Hematopoietic multipotent progenitor cell (in vitro differentiated cells): ENCODE measurements at regions not wholly inside any gene's neighbourhood (a gene's known extent, or its start where the extent isn't known, plus 50 kb on each side); places are given as distances from the start of the nearest gene placed in this dataset.
A peak's percentile ranks its signal among the peaks of the same experiment; 100 is the strongest.

Experiments
- DNase-seq, 3 donors: peaks; one replicate each; pipeline ENCODE4 v3.0.0-alpha.2; 2011 to 2015; ENCODE audit warnings: low read depth in 2 of 3, low spot score in 2 of 3

- DNase-seq = no peak
Observed at GRCh38 chr5:26239588-26239987, 798.8 kb downstream of the CDH9 start.

GRCh38 chr5:26237489-26237888, 800.9 kb downstream of the CDH9 start:
- no peak for DNase-seq

- DNase-seq = no peak
Observed at GRCh38 chr5:26236936-26237335, 801.5 kb downstream of the CDH9 start.

GRCh38 chr5:26232706-26233105, 805.7 kb downstream of the CDH9 start:
- DNase-seq = no peak

- no peak for DNase-seq
Observed at GRCh38 chr5:26231316-26231715, 807.1 kb downstream of the CDH9 start.

GRCh38 chr5:26229848-26230247, 808.5 kb downstream of the CDH9 start:
- no peak for DNase-seq

- no peak for DNase-seq
Observed at GRCh38 chr5:26227245-26227644, 811.1 kb downstream of the CDH9 start.

- no peak for DNase-seq
Observed at GRCh38 chr5:26205121-26205520, 833.3 kb downstream of the CDH9 start.

- no peak for DNase-seq
Observed at GRCh38 chr5:26193626-26194025, 844.8 kb downstream of the CDH9 start.

GRCh38 chr5:26192486-26192885, 845.9 kb downstream of the CDH9 start:
- no peak for DNase-seq

GRCh38 chr5:26181582-26181981, 856.8 kb downstream of the CDH9 start:
- no peak for DNase-seq

- DNase-seq = no peak
Observed at GRCh38 chr5:26148569-26149107, 889.7 kb downstream of the CDH9 start.

- DNase-seq = no peak
Observed at GRCh38 chr5:26143259-26143658, 895.1 kb downstream of the CDH9 start.

- DNase-seq = no peak
Observed at GRCh38 chr5:26121338-26121737, 917.0 kb downstream of the CDH9 start.

GRCh38 chr5:26104175-26104574, 934.2 kb downstream of the CDH9 start:
- no peak for DNase-seq

GRCh38 chr5:26060212-26060611, 978.2 kb downstream of the CDH9 start:
- DNase-seq = no peak

- no peak for DNase-seq
Observed at GRCh38 chr5:26054594-26054993, 983.8 kb downstream of the CDH9 start.

- DNase-seq = no peak
Observed at GRCh38 chr5:26034813-26035212, 1003.6 kb downstream of the CDH9 start.

- no peak for DNase-seq
Observed at GRCh38 chr5:26031481-26031880, 1006.9 kb downstream of the CDH9 start.

- DNase-seq = no peak
Observed at GRCh38 chr5:26026044-26026443, 1012.3 kb downstream of the CDH9 start.

GRCh38 chr5:26024774-26025173, 1013.6 kb downstream of the CDH9 start:
- peak in 2 of 3 donors; percentile 0 to 15 for DNase-seq

GRCh38 chr5:26023361-26023760, 1015.0 kb downstream of the CDH9 start:
- DNase-seq = no peak

- DNase-seq = no peak
Observed at GRCh38 chr5:26014206-26014605, 1024.2 kb downstream of the CDH9 start.
